ENCODE measurements at regions not wholly inside any gene's neighbourhood (a gene's known extent, or its start where the extent isn't known, plus 50 kb on each side); places are given as distances from the start of the nearest gene placed in this dataset.

DNA sequence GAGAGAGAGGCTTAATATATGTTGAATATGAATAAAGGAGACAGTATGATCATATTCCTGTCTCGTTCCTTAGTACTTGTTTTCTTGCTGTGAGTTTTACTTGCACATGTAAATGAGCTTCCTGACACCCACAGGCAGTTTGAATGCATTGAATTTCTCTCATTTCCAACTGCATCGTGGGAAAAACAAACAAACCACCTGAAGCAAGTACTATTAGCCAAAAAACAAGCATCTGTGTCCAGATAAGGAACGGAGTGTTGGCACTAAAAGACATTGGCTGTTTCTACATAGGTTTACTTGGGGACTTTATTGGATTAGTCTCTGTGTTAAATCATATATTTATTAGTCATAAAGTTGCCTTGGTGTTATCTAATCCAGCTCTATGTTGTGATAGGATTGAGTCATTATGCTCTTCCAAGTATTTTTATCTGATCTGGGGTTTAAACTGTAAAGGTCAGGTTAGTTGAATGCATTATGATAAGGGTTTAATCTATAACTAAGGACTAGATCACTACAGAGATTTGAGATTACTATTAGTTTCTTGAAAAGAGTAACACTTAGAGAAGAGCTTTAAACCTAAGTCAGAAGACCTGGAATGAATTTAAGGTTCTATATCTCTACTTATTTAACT, 339.0 kb upstream of the SPANXN4 start:
- no peaks in the 10 kb centered on the region for H3K4me1 ChIP-seq
- in situ Hi-C loops (cut with MboI; ENCODE audit: low sequenced_read_pairs in 4 of 4) (no loop called here), intact Hi-C loops (cut with DNase I; ENCODE audit: low total_unique reads) (no loop called here)
- DNase-seq = no peak
- no peak overlapping the region for H3K4me3 ChIP-seq
- no peak for ATAC-seq
- TF ChIP-seq, protein P1, sequence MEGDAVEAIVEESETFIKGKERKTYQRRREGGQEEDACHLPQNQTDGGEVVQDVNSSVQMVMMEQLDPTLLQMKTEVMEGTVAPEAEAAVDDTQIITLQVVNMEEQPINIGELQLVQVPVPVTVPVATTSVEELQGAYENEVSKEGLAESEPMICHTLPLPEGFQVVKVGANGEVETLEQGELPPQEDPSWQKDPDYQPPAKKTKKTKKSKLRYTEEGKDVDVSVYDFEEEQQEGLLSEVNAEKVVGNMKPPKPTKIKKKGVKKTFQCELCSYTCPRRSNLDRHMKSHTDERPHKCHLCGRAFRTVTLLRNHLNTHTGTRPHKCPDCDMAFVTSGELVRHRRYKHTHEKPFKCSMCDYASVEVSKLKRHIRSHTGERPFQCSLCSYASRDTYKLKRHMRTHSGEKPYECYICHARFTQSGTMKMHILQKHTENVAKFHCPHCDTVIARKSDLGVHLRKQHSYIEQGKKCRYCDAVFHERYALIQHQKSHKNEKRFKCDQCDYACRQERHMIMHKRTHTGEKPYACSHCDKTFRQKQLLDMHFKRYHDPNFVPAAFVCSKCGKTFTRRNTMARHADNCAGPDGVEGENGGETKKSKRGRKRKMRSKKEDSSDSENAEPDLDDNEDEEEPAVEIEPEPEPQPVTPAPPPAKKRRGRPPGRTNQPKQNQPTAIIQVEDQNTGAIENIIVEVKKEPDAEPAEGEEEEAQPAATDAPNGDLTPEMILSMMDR (IDR thresholded peaks at IDR 0.05 in 4 of 5, conservative IDR thresholded peaks at IDR 0.05 in 1 of 5) = no peak
- TF ChIP-seq POLR2A (IDR thresholded peaks at IDR 0.05) = no peak
- H3K9me3 ChIP-seq = no peaks in the 10 kb centered on the region
- H3K36me3 ChIP-seq = no peaks in the 10 kb centered on the region
- H3K27ac ChIP-seq = no peak overlapping the region
- no peaks in the 10 kb centered on the region for H3K27me3 ChIP-seq

DNA sequence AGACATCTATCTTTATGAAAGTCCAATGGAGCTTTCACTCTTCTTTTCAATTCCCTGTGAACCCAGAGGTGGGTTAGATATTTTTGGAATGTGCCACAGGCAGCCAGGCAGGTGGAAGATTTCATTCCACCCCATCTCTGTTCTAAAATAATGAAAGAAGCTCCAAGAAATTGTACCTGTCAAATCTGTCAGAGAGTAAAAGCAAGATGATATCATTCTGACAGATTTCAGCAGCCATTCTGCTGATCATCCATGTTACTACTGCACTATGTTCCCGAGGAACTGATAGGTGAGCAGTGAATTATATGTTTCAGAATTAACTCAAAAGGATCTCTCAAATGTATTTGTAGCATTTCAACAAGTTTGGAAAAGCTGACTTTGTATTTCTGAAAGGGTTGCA, 339.5 kb upstream of the SPANXN4 start:
- in situ Hi-C loops (cut with MboI; ENCODE audit: low sequenced_read_pairs in 4 of 4) = no loop called here

DNA sequence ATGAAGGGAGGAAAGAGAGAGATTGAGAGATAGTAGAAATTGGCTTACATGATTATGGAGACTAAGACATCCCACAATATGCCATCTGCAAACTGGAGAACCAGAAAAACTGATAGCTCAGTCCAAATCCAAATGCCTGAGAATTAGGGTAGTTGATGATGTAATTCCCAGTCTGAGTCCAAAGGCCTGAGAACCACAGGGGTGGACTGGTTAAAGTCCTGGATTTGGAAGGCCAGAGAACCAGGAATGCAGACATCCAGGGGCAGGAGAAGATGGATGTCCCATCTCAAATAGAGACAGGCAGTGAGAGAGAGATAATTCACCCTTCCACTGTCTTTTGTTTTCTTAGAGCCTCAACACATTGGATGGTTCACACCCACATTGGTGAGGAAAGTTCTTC, 345.7 kb upstream of the SPANXN4 start:
- no peaks in the 10 kb centered on the region for H3K27me3 ChIP-seq
- H3K4me3 ChIP-seq = no peak overlapping the region
- DNase-seq (no peak), ATAC-seq (no peak)
- H3K9me3 ChIP-seq = no peaks in the 10 kb centered on the region
- H3K4me1 ChIP-seq = no peaks in the 10 kb centered on the region
- in situ Hi-C loops (cut with MboI; ENCODE audit: low sequenced_read_pairs in 4 of 4) = no loop called here
- intact Hi-C loops (cut with DNase I; ENCODE audit: low total_unique reads) = no loop called here
- no peaks in the 10 kb centered on the region for H3K36me3 ChIP-seq
- no peak overlapping the region for H3K27ac ChIP-seq
- no peak for TF ChIP-seq POLR2A (IDR thresholded peaks at IDR 0.05)
- TF ChIP-seq, protein P1 (IDR thresholded peaks at IDR 0.05 in 4 of 5, conservative IDR thresholded peaks at IDR 0.05 in 1 of 5) = no peak

More for the DNA sequence above, 339.5 kb upstream of the SPANXN4 start:
- intact Hi-C loops (cut with DNase I; ENCODE audit: low total_unique reads) = no loop called here
- no peak overlapping the region for H3K27ac ChIP-seq
- no peak for ATAC-seq
- no peaks in the 10 kb centered on the region for H3K9me3 ChIP-seq
- no peaks in the 10 kb centered on the region for H3K27me3 ChIP-seq
- no peaks in the 10 kb centered on the region for H3K4me1 ChIP-seq
- H3K4me3 ChIP-seq = no peak overlapping the region
- no peak for TF ChIP-seq POLR2A (IDR thresholded peaks at IDR 0.05)
- TF ChIP-seq, protein P1 (IDR thresholded peaks at IDR 0.05 in 4 of 5, conservative IDR thresholded peaks at IDR 0.05 in 1 of 5) = no peak
- DNase-seq = no peak
- H3K36me3 ChIP-seq = no peaks in the 10 kb centered on the region

DNA sequence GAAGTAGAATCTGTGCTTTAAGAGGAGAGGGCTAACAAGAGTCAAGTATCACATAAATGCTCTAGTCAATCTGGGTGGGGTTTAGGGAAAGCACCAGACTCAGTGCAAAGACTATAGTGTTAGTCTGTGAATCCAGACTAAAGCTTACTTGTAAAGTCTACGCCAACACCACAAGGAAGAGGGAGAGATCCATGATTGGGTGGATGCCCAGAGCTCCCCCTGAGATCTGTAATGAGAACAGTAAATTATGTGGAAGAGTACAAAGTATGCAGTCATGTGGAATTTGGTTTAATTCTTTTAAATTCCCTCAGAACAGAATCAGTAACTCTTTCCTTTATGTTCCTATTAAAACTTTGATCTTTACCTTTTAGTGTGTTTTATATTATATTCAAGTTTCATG, 354.7 kb upstream of the SPANXN4 start:
- ATAC-seq (no peak), DNase-seq (no peak)
- TF ChIP-seq, protein P1 (IDR thresholded peaks at IDR 0.05 in 4 of 5, conservative IDR thresholded peaks at IDR 0.05 in 1 of 5) = no peak
- TF ChIP-seq POLR2A (IDR thresholded peaks at IDR 0.05) = no peak
- H3K36me3 ChIP-seq = no peaks in the 10 kb centered on the region
- H3K4me1 ChIP-seq = no peaks in the 10 kb centered on the region
- H3K27ac ChIP-seq = no peak overlapping the region
- in situ Hi-C loops (cut with MboI; ENCODE audit: low sequenced_read_pairs in 4 of 4) (no loop called here), intact Hi-C loops (cut with DNase I; ENCODE audit: low total_unique reads) (no loop called here)
- H3K9me3 ChIP-seq = no peaks in the 10 kb centered on the region
- H3K4me3 ChIP-seq = no peak overlapping the region
- H3K27me3 ChIP-seq = no peaks in the 10 kb centered on the region

Measured in gastrocnemius medialis (tissue), 4 donors.